ENCODE measurements at regions not wholly inside any gene's neighbourhood (a gene's known extent, or its start where the extent isn't known, plus 50 kb on each side); places are given as distances from the start of the nearest gene placed in this dataset.

- TF ChIP-seq CTCF (IDR thresholded peaks at IDR 0.05; ENCODE audit: insufficient read depth, low read length) (no peak), GABPA (IDR thresholded peaks at IDR 0.05; ENCODE audit: low read depth) (no peak), POLR2AphosphoS5 (IDR thresholded peaks at IDR 0.05; ENCODE audit: low read depth) (no peak), REST (IDR thresholded peaks at IDR 0.05; ENCODE audit: insufficient replicate concordance, low read depth) (no peak), SPI1 (IDR thresholded peaks at IDR 0.05; ENCODE audit: borderline replicate concordance, low read depth) (no peak)
- H3K27ac ChIP-seq (replicated peaks), result no peak overlapping the region
- DNase-seq (ENCODE audit: low read depth in 1 of 2, low spot score in 1 of 2), result no peak
- no peak overlapping the region for H3K4me3 ChIP-seq (replicated peaks; ENCODE audit: insufficient read depth, low read length)
- no peaks in the 10 kb centered on the region for H3K27me3 ChIP-seq (ENCODE audit: insufficient read depth, poor library complexity, severe bottlenecking)
Observed at GRCh38 chr5:96140084-96140483, 178.4 kb upstream of the ELL2 start.

- H3K4me3 ChIP-seq (replicated peaks; ENCODE audit: insufficient read depth, low read length), result no peak overlapping the region
- H3K27ac ChIP-seq (replicated peaks), result no peak overlapping the region
- no peaks in the 10 kb centered on the region for H3K27me3 ChIP-seq (ENCODE audit: insufficient read depth, poor library complexity, severe bottlenecking)
- DNase-seq (ENCODE audit: low read depth in 1 of 2, low spot score in 1 of 2), result no peak
- TF ChIP-seq POLR2AphosphoS5 (IDR thresholded peaks at IDR 0.05; ENCODE audit: low read depth) (no peak), REST (IDR thresholded peaks at IDR 0.05; ENCODE audit: insufficient replicate concordance, low read depth) (no peak), SPI1 (IDR thresholded peaks at IDR 0.05; ENCODE audit: borderline replicate concordance, low read depth) (no peak), CTCF (IDR thresholded peaks at IDR 0.05; ENCODE audit: insufficient read depth, low read length) (no peak), GABPA (IDR thresholded peaks at IDR 0.05; ENCODE audit: low read depth) (no peak)
Observed at GRCh38 chr5:96134886-96135285, 173.2 kb upstream of the ELL2 start.

- Histone ChIP-seq H3K27me3 (ENCODE audit: insufficient read depth, poor library complexity, severe bottlenecking) (no peaks in the 10 kb centered on the region), H3K27ac (replicated peaks) (no peak overlapping the region), H3K4me3 (replicated peaks; ENCODE audit: insufficient read depth, low read length) (no peak overlapping the region)
- peak in 1 of 2 experiments; percentile 28 for DNase-seq (ENCODE audit: low read depth in 1 of 2, low spot score in 1 of 2)
- peak; percentile 22; the same call in 1 of the 2 replicates for TF ChIP-seq SPI1 (IDR thresholded peaks at IDR 0.05; ENCODE audit: borderline replicate concordance, low read depth)
- TF ChIP-seq GABPA (IDR thresholded peaks at IDR 0.05; ENCODE audit: low read depth), result no peak
Observed at GRCh38 chr5:96133341-96134079, 171.9 kb upstream of the ELL2 start.

- H3K27me3 ChIP-seq (ENCODE audit: insufficient read depth, poor library complexity, severe bottlenecking), result no peaks in the 10 kb centered on the region
- no peak for DNase-seq (ENCODE audit: low read depth in 1 of 2, low spot score in 1 of 2)
- no peak overlapping the region for H3K27ac ChIP-seq (replicated peaks)
- TF ChIP-seq REST (IDR thresholded peaks at IDR 0.05; ENCODE audit: insufficient replicate concordance, low read depth) (no peak), SPI1 (IDR thresholded peaks at IDR 0.05; ENCODE audit: borderline replicate concordance, low read depth) (no peak), POLR2AphosphoS5 (IDR thresholded peaks at IDR 0.05; ENCODE audit: low read depth) (no peak), CTCF (IDR thresholded peaks at IDR 0.05; ENCODE audit: insufficient read depth, low read length) (no peak), GABPA (IDR thresholded peaks at IDR 0.05; ENCODE audit: low read depth) (no peak)
- no peak overlapping the region for H3K4me3 ChIP-seq (replicated peaks; ENCODE audit: insufficient read depth, low read length)
Observed at GRCh38 chr5:96129276-96129675, 167.6 kb upstream of the ELL2 start.
